ENCODE measurements at regions not wholly inside any gene's neighbourhood (a gene's known extent, or its start where the extent isn't known, plus 50 kb on each side); places are given as distances from the start of the nearest gene placed in this dataset.

- DNase-seq (ENCODE audit: low spot score), result no peak
Measured at GRCh38 chr5:106882035-106882434, 788.7 kb downstream of the EFNA5 start.

DNA sequence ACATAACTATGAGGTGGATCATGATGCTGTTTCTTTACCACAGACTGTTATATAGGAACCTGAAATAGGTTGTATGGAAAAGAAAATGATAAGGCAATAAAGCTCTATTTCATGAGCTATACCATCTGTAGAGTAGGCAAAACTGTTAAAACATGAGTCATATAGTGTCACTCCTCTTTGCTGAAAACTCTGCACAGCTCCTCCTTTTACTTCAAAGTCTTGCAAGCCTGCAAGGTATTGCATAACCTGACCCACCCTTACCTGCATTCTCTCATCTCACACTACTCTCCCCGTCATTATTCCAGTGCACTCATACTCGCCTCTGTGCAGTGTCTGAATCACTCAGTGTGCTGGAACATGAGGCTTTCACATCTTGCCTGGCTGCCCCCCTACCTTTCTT, 790.1 kb downstream of the EFNA5 start:
- DNase-seq (ENCODE audit: low spot score), result no peak

GRCh38 chr5:106877881-106878280, 792.9 kb downstream of the EFNA5 start:
- no peak for DNase-seq (ENCODE audit: low spot score)

DNA sequence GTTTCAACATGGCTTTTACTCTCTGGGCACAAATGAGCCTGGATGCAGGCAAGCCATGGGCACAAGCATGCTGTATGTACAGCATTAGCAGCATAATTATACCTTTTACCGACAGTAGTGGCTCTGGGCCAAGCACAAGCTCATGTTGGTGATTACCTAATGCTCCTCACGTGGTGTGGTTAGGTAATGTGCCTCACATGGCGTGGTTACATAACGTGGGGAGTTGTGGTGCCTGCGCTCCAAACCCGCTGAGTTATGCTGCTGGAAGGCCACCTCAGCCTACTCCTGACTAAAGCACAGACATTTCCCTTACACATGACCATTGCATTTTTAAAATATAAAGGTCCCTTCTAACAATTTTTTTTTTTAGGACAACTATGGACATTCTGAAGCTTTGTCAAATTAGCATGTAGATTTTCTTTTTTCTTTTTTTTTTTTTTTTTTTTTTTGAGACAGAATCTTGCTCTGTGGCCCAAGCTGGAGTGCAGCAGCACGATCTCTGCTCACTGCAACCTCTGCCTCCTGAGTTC, 794.0 kb downstream of the EFNA5 start:
- no peak for DNase-seq (ENCODE audit: low spot score)

DNA sequence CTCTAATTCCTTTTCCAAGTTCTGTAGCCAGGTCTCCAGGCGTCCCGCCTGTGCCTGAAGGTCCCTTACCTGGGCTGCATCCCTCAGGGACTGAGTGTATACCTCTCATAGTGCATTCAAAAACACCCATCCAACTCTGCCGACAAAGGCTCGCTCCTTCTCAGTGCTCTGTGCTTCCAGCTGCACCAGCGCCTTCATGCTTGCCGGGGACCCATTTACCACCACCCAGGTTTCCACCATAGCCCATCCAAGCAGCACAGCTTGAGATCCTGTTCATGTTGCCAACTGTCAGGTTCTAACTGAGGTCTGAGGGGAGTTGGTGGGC, 794.5 kb downstream of the EFNA5 start:
- DNase-seq (ENCODE audit: low spot score), result no peak

GRCh38 chr5:106875591-106876297, 795.0 kb downstream of the EFNA5 start:
- DNase-seq (ENCODE audit: low spot score), result peak; percentile 17

DNA sequence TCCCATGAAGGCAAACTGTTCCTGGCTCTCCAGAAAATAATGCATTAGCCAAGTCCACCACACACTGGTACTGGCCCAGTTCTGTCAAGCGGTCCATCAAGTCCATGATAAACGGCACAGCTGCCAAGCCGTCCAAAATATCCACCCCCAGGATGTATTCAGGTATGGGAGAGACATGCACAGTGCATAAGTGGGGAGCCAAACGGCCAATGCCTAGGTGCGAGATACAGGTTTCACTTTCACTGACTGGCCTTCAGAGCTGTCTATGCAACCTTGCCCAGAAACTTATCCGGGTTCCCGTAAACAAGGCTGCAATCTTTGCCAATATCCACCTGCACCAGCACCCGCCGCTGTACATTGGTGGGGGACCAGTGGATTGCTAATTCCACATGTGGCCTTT, 795.8 kb downstream of the EFNA5 start:
- DNase-seq (ENCODE audit: low spot score), result no peak

GRCh38 chr5:106874531-106874930, 796.2 kb downstream of the EFNA5 start:
- no peak for DNase-seq (ENCODE audit: low spot score)

GRCh38 chr5:106873568-106873967, 797.2 kb downstream of the EFNA5 start:
- no peak for DNase-seq (ENCODE audit: low spot score)

GRCh38 chr5:106865279-106865678, 805.5 kb downstream of the EFNA5 start:
- DNase-seq (ENCODE audit: low spot score), result no peak

DNA sequence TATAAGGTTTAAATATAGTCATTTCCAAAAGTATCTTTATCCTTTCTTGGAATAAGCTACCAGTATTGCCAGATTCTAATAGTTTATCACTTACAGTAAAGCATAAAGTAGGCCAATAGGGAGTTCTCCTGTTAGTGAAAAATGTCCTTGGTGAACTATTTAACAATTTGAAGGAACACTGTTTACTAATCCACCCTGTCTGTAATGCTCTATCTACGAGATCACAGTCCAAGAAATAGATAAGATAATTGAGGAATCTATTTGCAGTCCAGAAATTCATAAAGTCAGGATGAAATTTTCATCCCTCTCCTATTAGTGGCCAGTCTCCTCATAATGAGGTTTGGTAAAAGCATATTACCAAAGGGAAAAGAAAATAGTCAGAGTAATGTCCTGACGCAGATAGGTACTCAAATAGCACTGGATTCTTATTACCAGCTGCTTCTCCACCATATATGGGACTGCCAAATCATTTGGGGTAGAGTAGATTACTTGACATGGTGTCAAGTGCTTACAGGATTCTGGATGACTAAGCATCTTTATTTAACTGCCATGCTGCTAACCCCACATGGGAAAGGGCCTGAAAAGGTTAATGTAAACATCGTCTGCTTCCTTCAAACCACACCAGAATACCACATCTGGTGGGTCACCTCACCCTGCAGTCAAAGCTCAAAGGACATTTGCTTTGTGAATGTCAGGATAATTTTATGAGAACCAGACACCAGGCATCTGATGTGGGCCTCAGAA, 808.1 kb downstream of the EFNA5 start:
- DNase-seq (ENCODE audit: low spot score), result no peak

DNA sequence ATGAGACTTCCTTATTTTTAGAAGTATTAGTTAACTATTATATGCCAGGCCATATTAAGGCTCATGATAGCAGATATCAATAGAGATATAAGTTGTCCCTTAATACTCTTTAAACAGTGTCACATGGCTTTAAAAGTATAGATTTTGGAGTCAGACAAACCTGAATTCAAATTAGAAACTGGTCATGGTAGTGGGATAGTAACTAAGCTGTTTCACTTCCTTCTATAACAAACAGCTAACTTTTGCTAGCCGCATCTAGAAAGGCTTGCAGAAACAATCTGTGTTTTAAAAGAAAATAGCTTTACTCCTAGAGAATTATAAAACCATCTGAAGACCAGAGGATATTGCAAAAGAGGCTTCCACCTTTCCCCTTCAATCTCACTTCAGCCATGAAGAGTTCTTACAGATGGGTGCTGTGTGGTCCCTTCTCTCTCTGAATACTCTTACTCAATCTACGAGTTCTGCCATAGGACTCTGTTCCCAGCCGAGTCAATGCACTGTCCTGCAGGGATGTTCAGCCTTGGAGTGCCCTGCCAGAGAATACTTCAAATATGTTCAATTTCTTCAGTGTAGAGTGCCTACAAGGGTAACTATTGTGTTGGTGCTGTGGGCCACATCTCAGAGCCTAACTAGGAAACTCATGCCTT, 810.2 kb downstream of the EFNA5 start:
- no peak for DNase-seq (ENCODE audit: low spot score)

DNA sequence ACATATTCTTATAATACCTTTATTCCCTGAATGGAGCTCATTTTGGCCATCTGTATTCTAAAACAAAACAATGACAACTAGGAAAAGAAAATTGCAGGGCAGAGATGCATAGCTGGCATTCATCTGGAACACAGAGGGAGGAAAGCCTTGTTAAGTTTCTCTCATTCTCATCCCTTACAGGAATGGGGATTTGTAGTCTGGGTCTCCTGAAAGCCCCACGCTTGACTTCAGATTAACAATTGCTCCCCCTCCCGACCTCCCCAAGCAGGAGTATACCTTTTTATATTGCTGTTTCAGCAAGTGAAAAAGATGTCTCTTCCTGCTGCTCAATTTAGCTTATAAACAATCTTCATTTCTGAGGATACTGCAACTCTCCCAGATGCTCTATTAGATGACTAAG, 812.1 kb downstream of the EFNA5 start:
- no peak for DNase-seq (ENCODE audit: low spot score)

DNA sequence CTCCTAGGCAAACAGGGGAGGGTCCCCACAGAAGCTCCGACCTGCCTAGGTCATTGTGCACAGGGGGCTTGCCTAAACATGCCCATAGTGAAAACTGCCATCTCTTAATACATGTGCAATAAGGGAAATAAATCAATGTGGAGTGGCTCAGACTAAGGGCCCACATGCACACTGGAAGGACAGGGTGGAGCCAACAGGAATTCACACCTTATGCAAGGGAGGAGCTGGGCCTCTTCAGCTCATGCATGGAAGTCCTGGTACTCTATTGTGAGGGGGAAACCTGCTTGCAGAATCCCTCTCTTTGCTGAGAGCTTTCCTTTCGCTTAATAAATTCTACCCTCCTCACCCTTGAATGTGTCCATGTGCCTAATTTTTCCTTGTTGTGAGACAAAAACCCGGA, 815.8 kb downstream of the EFNA5 start:
- DNase-seq (ENCODE audit: low spot score), result no peak

DNA sequence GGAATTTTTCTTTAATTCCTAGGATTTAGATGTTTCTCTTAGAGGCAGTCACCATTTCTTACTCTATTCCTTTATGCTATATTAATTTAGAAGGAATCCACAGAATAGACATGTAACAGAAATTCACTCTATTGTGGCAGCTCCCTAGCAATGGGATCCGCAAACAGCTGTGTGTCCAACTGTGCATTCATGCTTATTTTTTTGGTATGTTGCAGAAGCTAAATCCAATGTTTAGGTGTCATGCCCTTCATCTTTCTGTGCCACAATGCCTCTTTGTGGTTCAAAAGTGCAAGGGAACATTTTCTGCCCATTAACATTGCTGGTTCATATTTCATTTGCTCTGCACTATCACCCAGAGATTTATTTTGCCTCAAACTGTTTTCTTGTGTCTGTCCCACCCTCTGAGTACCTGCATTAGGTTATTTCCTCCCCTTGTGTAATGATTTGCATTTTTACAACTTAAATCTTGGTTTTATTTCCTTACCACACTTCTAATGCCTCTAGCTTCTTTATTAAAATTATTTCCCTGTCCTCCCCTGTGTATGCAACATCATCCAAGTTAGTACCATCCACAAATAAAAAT, 816.5 kb downstream of the EFNA5 start:
- no peak for DNase-seq (ENCODE audit: low spot score)

GRCh38 chr5:106853266-106853665, 817.5 kb downstream of the EFNA5 start:
- no peak for DNase-seq (ENCODE audit: low spot score)

DNA sequence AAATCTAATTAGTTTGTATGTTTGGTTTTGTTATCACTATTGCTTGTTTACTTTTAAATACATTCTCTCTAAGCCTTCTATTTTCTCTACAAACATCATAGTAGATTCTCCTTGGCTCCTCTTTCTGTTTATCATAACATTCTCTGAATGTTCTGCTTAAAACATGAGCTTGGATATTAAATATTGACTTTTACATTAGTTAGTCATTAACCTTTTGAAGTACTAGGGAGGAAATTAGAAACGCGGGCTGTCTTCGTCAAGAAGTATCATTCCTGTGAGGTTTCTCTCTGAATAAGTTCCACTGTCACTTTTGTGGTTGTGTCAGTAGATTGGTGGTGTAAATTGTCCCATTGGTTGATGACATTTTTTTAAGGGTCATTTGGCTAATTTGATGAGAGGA, 821.5 kb downstream of the EFNA5 start:
- no peak for DNase-seq (ENCODE audit: low spot score)

DNA sequence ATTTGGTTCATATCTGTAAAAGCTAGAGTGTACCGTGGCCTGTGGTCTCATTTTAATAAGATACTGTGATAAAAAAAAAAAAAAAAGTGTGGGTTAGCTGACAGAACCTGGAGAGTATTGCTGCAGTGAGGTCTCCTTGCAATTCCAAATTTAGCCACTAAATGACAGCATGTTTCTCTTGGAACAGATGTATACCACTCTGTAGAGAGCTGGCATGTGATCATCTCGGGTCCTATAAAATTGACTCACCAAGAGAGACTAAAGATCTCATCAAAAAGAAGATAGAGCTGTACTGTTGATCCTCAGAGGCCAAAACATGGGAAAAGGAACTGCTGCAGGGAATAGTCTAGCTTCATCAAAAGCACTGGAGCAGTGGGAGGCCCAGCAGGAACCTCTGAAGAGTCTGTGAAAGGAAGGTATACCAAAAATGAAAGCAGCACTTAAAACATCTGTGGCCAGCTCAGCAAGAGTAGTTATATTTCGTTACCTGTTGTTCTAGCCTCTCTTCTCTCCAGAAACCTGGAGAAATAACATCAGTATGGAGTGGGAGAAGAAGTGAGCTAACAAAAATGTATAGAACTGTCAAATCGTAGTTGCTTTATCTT, 826.8 kb downstream of the EFNA5 start:
- peak; percentile 2 for DNase-seq (ENCODE audit: low spot score)

GRCh38 chr5:106833517-106833916, 837.2 kb downstream of the EFNA5 start:
- DNase-seq (ENCODE audit: low spot score), result no peak

DNA sequence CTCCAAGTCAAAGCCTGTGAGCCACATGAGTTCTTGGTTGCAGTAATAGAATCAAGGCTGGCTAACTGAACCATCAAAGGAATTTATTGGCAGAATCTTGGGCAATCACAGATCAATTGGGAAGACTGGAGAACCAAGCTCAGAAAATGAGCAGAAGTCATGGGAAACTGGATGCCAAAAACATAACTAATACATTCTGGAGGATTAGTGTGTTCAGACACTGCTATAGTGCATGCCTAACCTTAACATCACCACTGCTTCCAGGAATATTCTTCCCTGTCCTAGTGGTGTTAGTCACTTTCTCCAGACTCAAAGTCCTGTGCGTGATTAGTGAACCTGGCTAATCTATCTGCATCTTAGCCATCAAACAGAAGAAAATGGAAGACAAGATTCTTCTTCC, 843.7 kb downstream of the EFNA5 start:
- DNase-seq (ENCODE audit: low spot score), result no peak

DNA sequence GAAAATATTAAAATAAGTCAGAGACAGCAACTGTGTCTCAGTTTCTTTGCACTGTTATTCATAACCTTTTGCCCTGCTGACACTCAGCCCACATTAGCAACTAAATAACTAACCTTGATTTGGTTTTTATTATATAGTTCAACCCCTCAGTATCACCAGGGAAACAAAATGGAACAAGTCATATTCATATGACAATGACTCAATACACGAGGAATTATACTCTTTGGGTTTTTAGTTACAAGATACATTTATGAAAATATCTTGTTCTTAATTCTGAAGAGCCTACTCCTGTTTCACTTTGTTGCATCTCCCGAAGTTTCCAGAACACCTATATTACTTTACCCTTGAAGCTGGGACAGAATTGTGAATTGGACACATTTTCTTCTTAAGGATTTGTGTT, 845.4 kb downstream of the EFNA5 start:
- DNase-seq (ENCODE audit: low spot score), result no peak

- DNase-seq (ENCODE audit: low spot score), result no peak
Measured at GRCh38 chr5:106822851-106823250, 847.9 kb downstream of the EFNA5 start.

Measured in COLO829 (cell line).